CD14-positive monocyte (primary cell): ENCODE measurements at regions not wholly inside any gene's neighbourhood (a gene's known extent, or its start where the extent isn't known, plus 50 kb on each side); places are given as distances from the start of the nearest gene placed in this dataset.

Experiments
- DNase-seq, 3 donors: peaks; one replicate each; pipeline ENCODE4 v3.0.0-alpha.2; 2011 to 2022
- H2AFZ ChIP-seq: 2 replicates; pipeline ENCODE4 v1.6.0; 2012; ENCODE audit warnings: mild to moderate bottlenecking, low read depth, low read length, inconsistent platforms; ENCODE audit not compliant: insufficient read depth, poor library complexity, severe bottlenecking
- H3K27ac ChIP-seq, 2 donors: 1 replicate in 1 of 2; 2 replicates in 1 of 2; pipeline ENCODE4 v1.5.1; 2012 to 2013; ENCODE audit warnings: low read length in 2 of 2, control low read depth in 1 of 2, inconsistent platforms in 1 of 2, low read depth in 1 of 2, mild to moderate bottlenecking in 1 of 2
- H3K27me3 ChIP-seq, 2 donors: one replicate each; pipeline versions ENCODE4 v1.6.0 to v1.6.1; 2011 to 2013; ENCODE audit warnings: low read length in 2 of 2; ENCODE audit not compliant: control insufficient read depth in 2 of 2, insufficient read depth in 2 of 2
- H3K36me3 ChIP-seq, 2 donors: replicated peaks in 1 of 2; 1 replicate in 1 of 2; 2 replicates in 1 of 2; pipeline versions ENCODE4 v1.5.1 to v1.6.1; 2012 to 2013; ENCODE audit warnings: low read length in 2 of 2, control low read depth in 1 of 2, inconsistent platforms in 1 of 2, mild to moderate bottlenecking in 1 of 2; ENCODE audit not compliant: insufficient read depth in 2 of 2, control insufficient read depth in 1 of 2
- H3K4me1 ChIP-seq, 2 donors: 1 replicate in 1 of 2; 2 replicates in 1 of 2; pipeline versions ENCODE4 v1.5.1 to v1.6.1; 2012 to 2013; ENCODE audit warnings: low read length in 2 of 2, control low read depth in 1 of 2, inconsistent platforms in 1 of 2, mild to moderate bottlenecking in 1 of 2, moderate library complexity in 1 of 2; ENCODE audit not compliant: insufficient read depth in 2 of 2, control insufficient read depth in 1 of 2
- H3K4me2 ChIP-seq: replicated peaks from 2 replicates; pipeline ENCODE3; 2012; ENCODE audit warnings: low read length, moderate library complexity, mild to moderate bottlenecking; ENCODE audit not compliant: poor library complexity, severe bottlenecking; ENCODE audit errors: extremely low read depth
- H3K4me3 ChIP-seq, 3 experiments: fragments of 200-600 bp in 1 of 3; sonication (generic) in 1 of 3; replicated peaks in 1 of 3; 1 replicate in 2 of 3; 2 replicates in 1 of 3; pipeline ENCODE4 v1.5.1; 2011 to 2013; ENCODE audit warnings: low read length in 3 of 3, mild to moderate bottlenecking in 3 of 3, control low read depth in 2 of 3, low read depth in 2 of 3, inconsistent platforms in 1 of 3, moderate library complexity in 1 of 3
- H3K79me2 ChIP-seq: 2 replicates; pipeline ENCODE4 v1.6.0; 2012; ENCODE audit warnings: mild to moderate bottlenecking, control low read depth, inconsistent platforms, low read length, moderate library complexity; ENCODE audit not compliant: insufficient read depth
- H3K9ac ChIP-seq: 2 replicates; pipeline ENCODE4 v1.6.0; 2017; ENCODE audit warnings: low read length, mild to moderate bottlenecking; ENCODE audit not compliant: insufficient read depth, poor library complexity, severe bottlenecking
- H3K9me3 ChIP-seq, 2 donors: replicated peaks in 1 of 2; 1 replicate in 1 of 2; 2 replicates in 1 of 2; pipeline versions ENCODE4 v1.5.1 to v1.6.1; 2012 to 2013; ENCODE audit warnings: low read length in 2 of 2, control low read depth in 1 of 2; ENCODE audit not compliant: control insufficient read depth in 1 of 2, insufficient read depth in 1 of 2
- H4K20me1 ChIP-seq: 2 replicates; pipeline ENCODE4 v1.6.0; 2012; ENCODE audit warnings: mild to moderate bottlenecking, low read length, control low read depth, moderate library complexity; ENCODE audit not compliant: insufficient read depth
- H3K27ac Mint-ChIP-seq, 7 donors: one replicate each; pipeline ENCODE4 v1.8.0; 2020; ENCODE audit warnings: mild to moderate bottlenecking in 7 of 7, mixed read lengths in 7 of 7, moderate library complexity in 6 of 7, inconsistent platforms in 2 of 7
- H3K27me3 Mint-ChIP-seq, 3 donors: one replicate each; pipeline ENCODE4 v1.8.0; 2021 to 2022; ENCODE audit warnings: low read depth in 3 of 3, mild to moderate bottlenecking in 3 of 3, mixed read lengths in 3 of 3, moderate library complexity in 3 of 3, inconsistent platforms in 1 of 3
- H3K36me3 Mint-ChIP-seq, 2 donors: one replicate each; pipeline ENCODE4 v1.8.0; 2020; ENCODE audit warnings: mixed read lengths in 2 of 2, inconsistent platforms in 1 of 2, mild to moderate bottlenecking in 1 of 2
- H3K4me1 Mint-ChIP-seq: one replicate; pipeline ENCODE4 v1.8.0; 2020; ENCODE audit warnings: mild to moderate bottlenecking, mixed read lengths
- H3K4me3 Mint-ChIP-seq, 2 donors: one replicate each; pipeline ENCODE4 v1.8.0; 2020; ENCODE audit warnings: mild to moderate bottlenecking in 2 of 2, mixed read lengths in 2 of 2, moderate library complexity in 1 of 2
- H3K9me3 Mint-ChIP-seq, 7 donors: one replicate each; pipeline ENCODE4 v1.8.0; 2020 to 2022; ENCODE audit warnings: mixed read lengths in 7 of 7, mild to moderate bottlenecking in 6 of 7, moderate library complexity in 6 of 7, inconsistent platforms in 2 of 7
- WGBS: methylation state at CpG from one replicate; pipeline ENCODE4 v1.1.5; 2013; ENCODE audit warnings: missing lambda C conversion rate; ENCODE audit not compliant: insufficient coverage; 5-methylcytosine and 5-hydroxymethylcytosine counted together
- intact Hi-C, 2 donors: fragments of 100-400 bp; cut with micrococcal nuclease; formaldehyde crosslinking; loops; one replicate each; pipeline versions ENCODE4 v1.15.0 to v1.15.1; 2023
- TF ChIP-seq, protein P1 (sequence below): fragments of 200-600 bp; IDR thresholded peaks from one replicate; pipeline ENCODE4 v1.8.0; 2022; ENCODE audit warnings: antibody characterized with exemption, mild to moderate bottlenecking

DNA sequence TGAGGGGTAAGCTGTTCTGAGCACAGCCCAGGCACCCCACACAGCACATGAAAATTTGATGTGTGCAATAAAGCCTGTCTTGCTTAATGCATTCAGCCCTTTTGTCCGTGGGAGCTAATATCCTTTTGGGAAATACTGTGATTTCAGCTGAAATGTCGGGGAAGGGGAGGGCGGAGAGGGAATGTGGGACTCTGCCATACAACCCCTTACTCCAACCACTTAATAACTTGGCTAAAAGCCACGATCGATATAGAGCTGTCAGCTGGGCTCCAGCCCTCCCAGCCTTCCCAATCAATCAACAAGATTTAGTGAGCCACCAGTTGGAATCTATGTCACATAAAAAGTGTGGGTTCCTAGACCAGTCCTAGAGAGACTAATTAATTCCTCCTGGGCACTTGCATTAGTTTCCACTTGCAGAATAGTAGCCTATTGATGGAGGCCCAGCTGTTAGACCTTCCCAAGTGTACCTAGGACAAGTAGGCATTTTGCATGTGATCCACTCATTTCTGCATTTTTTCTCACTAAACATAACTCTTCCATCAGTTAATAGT is 82.7 kb upstream of the PIRT start:
- intact Hi-C loops, result no loop called here
- Histone ChIP-seq H3K27me3 (no peaks in the 10 kb centered on the region), H3K4me3 (no peak overlapping the region), H3K79me2 (no peaks in the 10 kb centered on the region), H3K36me3 (no peaks in the 10 kb centered on the region), H3K27ac (no peak overlapping the region), H3K4me1 (no peaks in the 10 kb centered on the region), H3K9me3 (no peaks in the 10 kb centered on the region), H2AFZ (no peak overlapping the region), H3K9ac (no peak overlapping the region), H4K20me1 (no peaks in the 10 kb centered on the region), H3K4me2 (no peak overlapping the region)
- TF ChIP-seq, protein P1, sequence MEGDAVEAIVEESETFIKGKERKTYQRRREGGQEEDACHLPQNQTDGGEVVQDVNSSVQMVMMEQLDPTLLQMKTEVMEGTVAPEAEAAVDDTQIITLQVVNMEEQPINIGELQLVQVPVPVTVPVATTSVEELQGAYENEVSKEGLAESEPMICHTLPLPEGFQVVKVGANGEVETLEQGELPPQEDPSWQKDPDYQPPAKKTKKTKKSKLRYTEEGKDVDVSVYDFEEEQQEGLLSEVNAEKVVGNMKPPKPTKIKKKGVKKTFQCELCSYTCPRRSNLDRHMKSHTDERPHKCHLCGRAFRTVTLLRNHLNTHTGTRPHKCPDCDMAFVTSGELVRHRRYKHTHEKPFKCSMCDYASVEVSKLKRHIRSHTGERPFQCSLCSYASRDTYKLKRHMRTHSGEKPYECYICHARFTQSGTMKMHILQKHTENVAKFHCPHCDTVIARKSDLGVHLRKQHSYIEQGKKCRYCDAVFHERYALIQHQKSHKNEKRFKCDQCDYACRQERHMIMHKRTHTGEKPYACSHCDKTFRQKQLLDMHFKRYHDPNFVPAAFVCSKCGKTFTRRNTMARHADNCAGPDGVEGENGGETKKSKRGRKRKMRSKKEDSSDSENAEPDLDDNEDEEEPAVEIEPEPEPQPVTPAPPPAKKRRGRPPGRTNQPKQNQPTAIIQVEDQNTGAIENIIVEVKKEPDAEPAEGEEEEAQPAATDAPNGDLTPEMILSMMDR, result no peak
- DNase-seq, result no peak
- peaks cover 0 to 2% (median 0%) of the 10 kb centered on the region in 7 donors for H3K9me3 Mint-ChIP-seq
- H3K4me3 Mint-ChIP-seq, result no peak overlapping the region
- H3K4me1 Mint-ChIP-seq, result no peaks in the 10 kb centered on the region
- no peak overlapping the region for H3K27ac Mint-ChIP-seq
- no peaks in the 10 kb centered on the region for H3K36me3 Mint-ChIP-seq
- WGBS, result no CpG with 5 or more reads among the region's 5 CpGs
- H3K27me3 Mint-ChIP-seq, result peaks cover 0 to under 1% (median 0%) of the 10 kb centered on the region in 3 donors

GRCh38 chr17:10907370-10907769 is 69.5 kb upstream of the PIRT start:
- Histone ChIP-seq H3K27me3 (no peaks in the 10 kb centered on the region), H2AFZ (no peak overlapping the region), H3K79me2 (no peaks in the 10 kb centered on the region), H3K4me3 (no peak overlapping the region), H3K36me3 (no peaks in the 10 kb centered on the region), H3K4me1 (no peaks in the 10 kb centered on the region), H3K9me3 (peaks cover 3 to 10% of the 10 kb centered on the region in 2 donors), H3K4me2 (no peak overlapping the region), H3K27ac (no peak overlapping the region), H4K20me1 (no peaks in the 10 kb centered on the region), H3K9ac (no peak overlapping the region)
- Mint-ChIP-seq H3K9me3 (peaks cover 3 to 17% (median 10%) of the 10 kb centered on the region in 7 donors), H3K27me3 (peaks cover 0 to 4% (median 2%) of the 10 kb centered on the region in 3 donors), H3K4me3 (no peak overlapping the region), H3K27ac (no peak overlapping the region), H3K36me3 (no peaks in the 10 kb centered on the region), H3K4me1 (no peaks in the 10 kb centered on the region)
- DNase-seq, result no peak
- intact Hi-C loops, result no loop called here
- WGBS, result 100% methylated on average over 2 of the region's 7 CpGs
- TF ChIP-seq, protein P1, result no peak
